ENCODE measurements at regions not wholly inside any gene's neighbourhood (a gene's known extent, or its start where the extent isn't known, plus 50 kb on each side); places are given as distances from the start of the nearest gene placed in this dataset.

- DNase-seq (ENCODE audit: low read depth in 2 of 2) = no peak
Observed at GRCh38 chr18:78697446-78697845, 282.2 kb upstream of the SALL3 start.

GRCh38 chr18:78698914-78699313, 280.7 kb upstream of the SALL3 start:
- no peak for DNase-seq (ENCODE audit: low read depth in 2 of 2)

DNA sequence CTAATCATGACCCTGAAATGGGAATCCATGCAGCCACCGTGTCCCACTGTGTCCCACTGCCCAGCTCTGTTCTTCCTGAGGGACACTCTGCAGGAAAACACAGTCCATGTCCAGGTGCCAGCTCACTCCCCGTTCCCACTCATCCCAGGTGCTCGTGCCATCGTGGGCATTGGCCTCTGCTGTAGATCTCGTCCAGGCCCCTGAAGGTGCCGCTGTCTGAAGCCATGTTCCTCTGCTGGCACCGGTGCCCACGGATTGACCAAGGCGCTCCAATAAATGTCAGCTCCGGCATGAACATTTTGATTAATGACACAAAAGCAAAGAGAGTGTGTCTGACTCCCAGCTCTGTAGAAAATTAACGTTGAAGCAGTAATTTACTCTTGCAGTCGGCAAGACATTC, 280.1 kb upstream of the SALL3 start:
- no peak for DNase-seq (ENCODE audit: low read depth in 2 of 2)

- no peak for DNase-seq (ENCODE audit: low read depth in 2 of 2)
Observed at GRCh38 chr18:78701771-78702396, 277.7 kb upstream of the SALL3 start.

DNA sequence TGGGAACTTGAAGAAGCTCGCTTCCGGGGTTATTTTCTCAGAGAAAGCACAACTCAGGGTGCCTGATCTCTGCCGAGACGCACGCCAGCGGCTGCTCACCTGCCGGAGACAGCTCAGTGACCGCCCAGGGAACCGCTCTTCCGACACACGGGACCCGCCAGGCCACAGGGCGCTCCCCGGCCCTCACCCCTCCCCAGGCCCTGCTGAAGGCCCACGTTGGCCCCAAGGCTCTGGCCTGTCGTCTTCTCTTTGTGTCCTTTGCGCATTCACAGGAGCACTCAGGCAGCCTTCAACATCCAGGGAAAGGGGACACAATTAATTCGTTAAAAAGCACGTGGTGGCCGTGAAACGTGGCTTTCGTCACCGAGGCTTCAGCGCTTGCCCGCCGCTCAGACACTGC, 276.3 kb upstream of the SALL3 start:
- DNase-seq (ENCODE audit: low read depth in 2 of 2) = no peak

DNA sequence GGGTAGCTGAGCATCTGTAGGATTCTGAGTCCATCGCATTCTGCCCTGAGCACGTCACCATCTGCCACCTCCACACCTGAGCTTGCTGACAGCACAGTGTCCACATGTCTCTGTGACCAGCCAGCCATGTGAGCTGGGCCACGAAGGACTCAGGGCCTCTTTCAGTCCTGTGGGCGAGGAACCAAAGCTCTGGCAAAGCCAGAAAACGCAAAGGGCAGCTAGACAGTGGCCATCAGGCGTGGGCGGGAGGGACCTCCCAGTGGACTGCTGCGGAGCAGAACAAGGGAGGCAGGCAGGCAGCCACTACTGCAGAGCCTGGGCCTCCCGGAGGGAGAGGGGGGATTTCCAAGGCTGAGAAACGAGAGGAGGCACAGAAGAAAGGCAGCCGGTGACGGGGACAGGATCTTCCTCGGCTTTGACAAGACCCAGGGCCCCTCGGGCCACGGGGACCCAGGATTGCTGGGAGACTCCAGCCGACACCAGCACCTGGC, 274.6 kb upstream of the SALL3 start:
- DNase-seq (ENCODE audit: low read depth in 2 of 2) = no peak

GRCh38 chr18:78709261-78709809, 270.3 kb upstream of the SALL3 start:
- no peak for DNase-seq (ENCODE audit: low read depth in 2 of 2)

- DNase-seq (ENCODE audit: low read depth in 2 of 2) = no peak
Observed at GRCh38 chr18:78711316-78711715, 268.3 kb upstream of the SALL3 start.

GRCh38 chr18:78711971-78712370, 267.6 kb upstream of the SALL3 start:
- DNase-seq (ENCODE audit: low read depth in 2 of 2) = no peak

GRCh38 chr18:78713069-78713468, 266.5 kb upstream of the SALL3 start:
- DNase-seq (ENCODE audit: low read depth in 2 of 2) = no peak

DNA sequence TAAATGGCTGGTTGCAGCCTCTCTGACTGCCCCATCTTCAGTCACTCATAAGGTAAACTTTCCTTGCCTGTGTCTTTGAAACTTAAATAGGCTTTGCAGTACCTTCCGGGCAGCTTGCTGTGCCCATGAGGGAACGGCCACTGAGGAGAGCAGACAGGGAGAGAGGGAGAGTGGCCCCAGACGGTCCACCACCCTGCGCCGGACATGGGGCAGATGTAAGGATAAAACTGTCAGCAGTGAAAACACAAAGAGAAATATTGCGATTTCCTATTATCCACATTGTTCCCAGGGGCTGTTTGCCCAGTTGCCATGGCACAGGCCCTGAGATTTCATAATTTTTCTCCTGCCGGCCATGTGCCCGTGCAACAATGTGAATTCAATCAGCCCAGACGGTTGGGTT, 265.9 kb upstream of the SALL3 start:
- DNase-seq (ENCODE audit: low read depth in 2 of 2) = no peak

DNA sequence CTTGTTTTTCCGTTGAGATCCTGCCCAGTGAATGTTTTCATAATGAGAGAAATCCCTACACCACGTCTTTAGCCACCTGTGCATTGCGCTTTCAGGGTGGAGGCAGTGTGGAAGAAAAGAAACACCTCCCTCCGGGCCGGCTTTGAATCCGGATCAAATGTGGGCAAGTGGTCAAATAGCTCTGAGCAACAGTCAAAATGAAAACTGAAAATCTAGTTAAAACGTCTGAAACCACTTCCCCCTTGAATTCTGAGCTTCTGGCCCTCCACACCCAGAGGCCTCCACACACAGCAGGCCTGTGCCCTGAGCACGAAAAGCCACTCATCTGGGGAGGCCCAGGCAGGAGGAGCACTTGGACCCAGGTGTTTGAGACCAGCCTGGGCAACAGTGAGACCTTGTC, 263.6 kb upstream of the SALL3 start:
- DNase-seq (ENCODE audit: low read depth in 2 of 2) = no peak

DNA sequence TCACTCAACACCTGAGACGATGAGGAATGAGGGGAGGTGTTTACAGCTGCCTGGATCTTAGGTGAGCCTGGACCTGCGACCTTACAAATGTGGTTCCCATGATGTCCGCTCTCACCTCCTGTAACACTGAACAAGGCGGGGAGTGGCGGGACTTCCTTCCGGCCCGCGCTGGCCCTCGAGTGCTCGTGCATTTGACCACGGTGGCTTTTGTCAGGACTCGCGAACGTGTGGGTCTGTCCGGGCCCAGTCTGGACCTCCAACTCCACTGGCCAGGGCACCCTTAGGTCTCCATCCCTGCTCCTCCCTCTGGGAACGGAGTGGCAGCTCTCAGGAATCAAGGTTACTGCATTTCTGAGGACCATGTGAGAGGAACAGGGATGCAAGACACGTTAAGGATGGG, 263.0 kb upstream of the SALL3 start:
- DNase-seq (ENCODE audit: low read depth in 2 of 2) = no peak

- no peak for DNase-seq (ENCODE audit: low read depth in 2 of 2)
Observed at GRCh38 chr18:78717051-78717765, 262.4 kb upstream of the SALL3 start.

GRCh38 chr18:78717766-78718150, 261.9 kb upstream of the SALL3 start:
- DNase-seq (ENCODE audit: low read depth in 2 of 2) = no peak

GRCh38 chr18:78719821-78720220, 259.8 kb upstream of the SALL3 start:
- DNase-seq (ENCODE audit: low read depth in 2 of 2) = no peak

DNA sequence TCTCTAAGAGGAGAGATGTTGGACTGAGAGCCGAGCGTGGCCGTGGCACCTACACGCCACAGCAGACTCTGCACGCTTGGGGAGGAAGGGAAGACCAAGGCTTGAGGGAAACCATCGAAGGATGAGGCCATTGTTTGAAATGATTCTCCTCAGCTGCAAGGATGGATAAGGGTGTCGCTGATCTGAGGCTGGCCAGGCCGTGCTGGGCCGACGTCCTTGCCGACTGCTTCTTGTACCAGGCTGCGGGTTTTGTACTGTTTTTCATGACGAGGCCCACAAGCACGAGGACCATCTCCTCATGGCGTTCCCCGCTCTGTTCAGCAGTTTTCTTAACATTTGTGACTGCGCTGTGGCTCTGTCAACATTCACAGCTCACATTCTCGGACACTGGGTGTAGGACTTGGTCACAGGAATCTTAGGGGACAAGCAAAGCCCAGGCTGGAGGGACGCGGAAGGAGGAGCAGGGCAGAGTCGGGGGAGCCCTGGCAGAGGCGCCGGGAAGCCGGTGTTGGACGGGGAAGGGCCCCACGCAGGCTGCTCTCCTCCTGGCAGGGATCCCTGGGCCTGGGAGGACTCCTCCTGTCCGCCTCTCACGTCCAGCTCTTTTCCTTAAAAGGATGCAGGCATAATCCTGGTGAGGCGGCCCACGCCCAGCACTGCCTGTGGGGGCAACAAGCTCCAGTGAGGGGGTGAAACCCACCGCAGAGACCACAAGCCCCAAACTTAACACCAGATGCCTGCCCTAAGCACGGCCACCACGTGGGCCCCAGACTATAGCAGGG, 259.0 kb upstream of the SALL3 start:
- no peak for DNase-seq (ENCODE audit: low read depth in 2 of 2)

DNA sequence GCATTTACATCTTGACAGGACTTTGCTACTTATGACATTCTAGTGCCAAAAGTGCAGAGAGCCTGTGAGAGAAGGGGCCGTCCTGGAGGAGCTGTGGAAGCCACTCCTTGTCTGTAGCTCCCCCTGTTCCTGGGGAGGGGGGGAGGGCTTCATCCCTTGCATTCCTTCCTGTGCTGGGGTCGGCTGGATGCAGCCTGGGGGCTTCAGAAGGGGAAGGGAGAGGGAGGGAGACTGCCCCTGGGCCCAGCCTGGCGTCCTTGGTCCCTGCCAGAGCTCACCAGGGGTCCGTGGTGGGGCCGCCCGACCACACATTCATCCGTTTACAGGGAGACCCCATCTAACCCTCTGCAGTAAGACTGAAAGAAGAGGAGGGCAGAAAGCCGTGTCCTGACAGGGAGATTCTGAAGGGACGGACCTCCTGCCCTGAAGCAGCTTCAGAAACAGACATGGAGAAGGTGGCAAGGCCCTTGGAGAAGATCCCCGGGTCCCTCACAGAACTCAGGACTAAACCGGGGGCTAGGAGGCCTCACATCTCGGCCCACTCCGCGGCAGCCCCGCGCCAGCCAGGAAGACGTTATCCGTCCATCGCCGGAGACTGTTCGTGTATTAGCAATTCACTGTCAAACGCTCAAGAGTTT, 258.3 kb upstream of the SALL3 start:
- DNase-seq (ENCODE audit: low read depth in 2 of 2) = no peak

DNA sequence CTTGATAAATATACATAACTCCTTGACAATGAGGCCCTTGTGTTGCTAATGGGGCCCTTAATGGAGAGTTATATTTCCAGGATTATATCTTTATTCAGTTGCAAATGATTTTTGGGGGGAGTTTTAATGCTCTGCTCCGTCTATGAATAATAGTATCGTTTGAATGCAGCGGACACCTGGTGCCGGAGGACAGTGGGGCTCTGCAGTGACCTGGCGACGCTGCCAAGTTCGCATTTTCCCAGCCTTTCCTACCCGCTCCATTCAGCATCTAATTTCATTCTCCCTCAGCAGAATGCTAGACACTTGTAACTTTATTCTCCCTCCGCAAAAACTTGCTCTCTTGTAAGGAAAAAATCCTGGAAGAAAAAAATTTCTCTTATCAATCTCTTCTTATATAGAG, 257.6 kb upstream of the SALL3 start:
- no peak for DNase-seq (ENCODE audit: low read depth in 2 of 2)

DNA sequence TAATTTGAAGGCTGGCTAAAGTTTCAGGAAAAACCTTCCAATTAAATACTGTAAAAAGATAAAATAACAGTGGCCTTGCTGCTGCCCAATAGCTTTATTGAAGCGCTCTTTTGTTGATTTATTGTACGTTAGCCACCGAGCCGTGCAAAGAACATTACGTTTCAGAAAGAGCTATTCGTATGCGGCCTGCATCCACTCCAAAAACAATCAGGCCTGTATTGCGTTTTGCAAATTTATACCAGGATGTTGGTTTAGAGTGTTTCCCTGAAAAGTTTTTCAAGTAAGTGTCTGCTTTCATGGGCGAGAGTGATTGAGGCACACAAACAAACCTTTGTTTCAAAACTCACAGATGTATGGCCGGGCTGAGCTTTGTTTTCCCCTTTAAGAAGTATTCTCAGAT, 257.2 kb upstream of the SALL3 start:
- no peak for DNase-seq (ENCODE audit: low read depth in 2 of 2)

- DNase-seq (ENCODE audit: low read depth in 2 of 2) = no peak
Observed at GRCh38 chr18:78722929-78723710, 256.5 kb upstream of the SALL3 start.

All from stimulated activated CD4-positive, alpha-beta T cell treated with anti-CD3 and anti-CD28 coated beads, Interleukin-12 subunit alpha, Interleukin-12 subunit beta, amount 100 ng/mL, for 24 hours (primary cell).